T47D (cell line): ENCODE measurements at regions not wholly inside any gene's neighbourhood (a gene's known extent, or its start where the extent isn't known, plus 50 kb on each side); places are given as distances from the start of the nearest gene placed in this dataset.

Experiments
- DNase-seq, 2 experiments: peaks; one replicate each; pipeline versions ENCODE4 v3.0.0 to v3.0.0-alpha.2; 2011 to 2012; ENCODE audit warnings: low read depth in 1 of 2, low spot score in 1 of 2
- JUND ChIP-seq: IDR thresholded peaks from 2 replicates; pipeline ENCODE4 v1.6.1; 2012; ENCODE audit warnings: low read depth
- in situ Hi-C: cut with HindIII; loops from 2 replicates; pipeline ENCODE4 v1.10.0; 2016; ENCODE audit warnings: low sequenced_read_pairs, low pct_unique_long_range_greater_than_20kb

DNA sequence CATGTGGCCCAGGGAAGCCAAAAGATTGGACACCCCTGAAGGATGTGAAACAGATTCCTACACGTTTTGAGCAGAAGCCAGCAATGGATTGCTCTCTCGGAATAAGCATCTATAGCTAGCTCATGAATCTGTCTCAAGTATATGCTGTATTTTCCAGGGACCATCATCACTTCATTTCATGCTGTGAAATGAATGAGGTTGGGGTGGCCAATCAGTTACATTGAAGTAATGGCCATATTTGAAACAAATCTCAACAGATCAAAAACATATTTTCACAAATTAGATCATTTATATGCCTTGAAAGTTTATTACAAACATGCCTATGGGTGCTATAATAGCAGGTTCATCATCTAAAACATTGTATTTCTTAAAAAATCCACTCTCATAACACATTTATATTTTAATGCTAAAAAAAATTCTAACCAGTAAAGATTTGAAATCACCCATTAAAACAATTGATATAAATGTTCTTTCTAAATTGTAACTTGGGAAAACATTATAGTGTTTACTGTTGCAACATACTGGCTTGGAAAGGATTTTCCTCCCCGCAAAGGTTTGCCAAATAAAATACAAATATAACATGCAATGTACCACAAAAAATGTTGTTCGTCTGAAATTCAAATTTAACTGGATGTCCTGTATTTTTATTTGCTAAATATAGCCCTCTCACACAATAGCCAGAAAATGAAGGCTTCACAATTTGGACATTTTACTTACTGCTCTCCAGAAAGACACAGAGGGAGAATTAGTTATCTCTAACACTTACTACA is 743.6 kb downstream of the KCNJ2 start:
- DNase-seq: no peak
- in situ Hi-C loops: no loop called here
- TF ChIP-seq JUND: no peak

DNA sequence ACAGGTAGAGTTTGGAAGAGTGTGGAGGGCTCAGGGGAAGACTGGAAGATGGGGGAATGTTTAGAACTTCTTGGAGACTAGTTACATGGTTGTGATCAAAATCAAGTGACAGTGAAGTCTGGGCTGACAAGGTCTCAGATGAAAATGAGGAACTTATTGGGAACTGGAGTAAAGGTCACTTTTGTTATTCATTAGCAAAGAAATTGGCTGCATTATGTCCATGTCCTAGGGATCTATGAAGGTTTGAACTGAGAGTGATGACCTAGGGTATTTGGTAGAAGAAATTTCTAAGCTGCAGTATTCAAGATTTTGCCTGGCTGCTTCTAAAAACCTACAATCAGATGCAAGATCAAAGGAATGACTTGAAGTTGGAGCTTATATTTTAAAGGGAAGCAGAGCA is 747.1 kb downstream of the KCNJ2 start:
- in situ Hi-C loops: no loop called here
- TF ChIP-seq JUND: no peak
- no peak for DNase-seq

DNA sequence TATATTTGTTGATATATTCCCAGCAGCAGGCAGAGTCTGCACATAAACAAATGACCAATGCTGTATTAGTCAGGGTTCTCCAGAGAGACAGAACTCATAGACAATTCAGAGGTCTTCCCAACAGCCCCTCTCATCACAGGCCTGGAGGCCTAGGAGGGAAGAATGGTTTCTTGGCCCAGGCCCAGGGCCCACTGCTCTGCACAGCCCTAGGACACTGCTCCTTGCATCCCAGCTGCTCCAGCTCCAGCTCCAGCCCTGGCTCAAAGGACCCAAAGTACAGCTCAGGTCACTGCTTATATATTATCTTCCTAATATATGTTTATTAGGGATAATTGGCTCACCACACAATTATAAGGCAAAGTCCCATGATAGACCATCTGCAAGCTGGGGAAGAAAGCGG is 749.9 kb downstream of the KCNJ2 start:
- TF ChIP-seq JUND: no peak
- DNase-seq: no peak
- in situ Hi-C loops: no loop called here

DNA sequence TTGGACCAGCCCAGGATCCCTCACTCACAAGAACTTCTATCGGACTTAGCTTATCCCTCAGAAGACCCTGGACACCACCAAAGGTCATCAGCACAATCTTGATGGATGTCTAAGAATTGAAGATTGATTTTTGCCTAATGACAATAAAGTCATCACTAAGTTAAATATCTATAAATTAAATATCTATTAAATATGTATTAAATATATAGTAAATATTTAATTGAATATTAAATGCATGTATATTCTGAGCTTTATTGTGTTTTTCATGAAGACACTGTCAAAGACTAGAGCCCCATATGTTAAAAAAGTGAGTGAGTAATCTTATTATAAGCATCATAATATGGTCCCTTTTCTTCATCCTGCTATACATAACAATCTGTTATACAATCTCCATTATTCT is 751.1 kb downstream of the KCNJ2 start:
- DNase-seq: no peak
- TF ChIP-seq JUND: no peak
- in situ Hi-C loops: no loop called here

DNA sequence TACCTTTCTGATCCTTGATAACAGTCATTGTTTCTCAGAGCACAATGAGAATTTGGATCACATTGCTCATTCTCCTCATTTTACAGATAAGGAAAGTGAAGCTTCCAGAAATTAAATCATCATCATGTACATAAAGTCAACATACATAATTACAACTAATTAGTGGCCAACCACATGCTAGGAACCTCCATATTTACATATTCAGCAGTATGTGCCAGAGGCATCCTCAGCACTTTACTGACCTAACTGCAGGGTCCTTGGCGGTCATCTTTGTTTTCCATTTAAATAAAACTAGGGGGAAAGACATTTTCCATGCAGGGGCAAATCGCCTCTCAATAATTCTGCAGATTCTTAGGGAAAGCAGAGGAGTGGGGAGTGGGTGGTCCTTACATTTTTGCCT is 752.9 kb downstream of the KCNJ2 start:
- in situ Hi-C loops: no loop called here
- TF ChIP-seq JUND: no peak
- no peak for DNase-seq

DNA sequence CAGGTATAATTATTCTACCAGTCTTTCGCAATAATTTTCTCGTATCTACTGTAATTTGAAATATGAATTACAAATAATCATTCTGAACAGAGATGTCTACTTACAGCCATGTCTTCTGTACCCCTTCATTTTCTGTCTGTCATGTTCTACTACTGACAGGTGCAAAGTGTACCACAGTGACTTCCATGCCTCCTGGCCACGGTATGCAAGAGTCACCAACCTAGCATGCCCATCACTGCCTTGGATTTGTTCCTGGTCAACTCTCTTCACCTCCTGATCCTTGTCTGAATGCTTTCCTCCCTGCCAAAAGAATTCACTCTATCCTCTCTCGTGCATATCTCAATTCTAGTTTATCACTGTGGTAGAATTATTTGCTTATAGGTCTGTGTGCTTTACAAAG is 755.4 kb downstream of the KCNJ2 start:
- no peak for DNase-seq
- TF ChIP-seq JUND: no peak
- in situ Hi-C loops: no loop called here

- no peak for TF ChIP-seq JUND
- in situ Hi-C loops: no loop called here
- DNase-seq: no peak
Observed at GRCh38 chr17:70929226-70929625, 759.9 kb downstream of the KCNJ2 start.

DNA sequence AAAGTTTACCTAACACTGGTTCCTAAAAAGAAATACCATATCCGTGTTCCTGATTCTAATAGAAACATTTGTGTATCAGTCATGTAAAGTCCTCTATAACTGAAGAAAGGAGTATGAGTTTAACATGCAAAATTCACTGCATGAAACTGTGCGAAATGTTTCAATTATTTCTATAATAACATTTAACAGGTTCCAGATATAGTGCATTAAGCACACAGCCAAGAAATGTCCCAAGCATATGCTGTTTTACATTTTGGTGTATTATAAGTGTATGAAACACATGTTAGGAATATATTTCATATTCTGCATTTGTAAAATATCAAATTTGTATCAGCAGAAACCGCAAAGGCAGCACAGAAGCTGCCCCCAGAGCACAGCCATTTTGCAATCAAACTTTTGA is 764.9 kb downstream of the KCNJ2 start:
- in situ Hi-C loops: no loop called here
- no peak for TF ChIP-seq JUND
- no peak for DNase-seq

GRCh38 chr17:70934835-70935234 is 765.5 kb downstream of the KCNJ2 start:
- TF ChIP-seq JUND: no peak
- in situ Hi-C loops: no loop called here
- no peak for DNase-seq

GRCh38 chr17:70936724-70937123 is 767.4 kb downstream of the KCNJ2 start:
- DNase-seq: no peak
- TF ChIP-seq JUND: no peak
- in situ Hi-C loops: no loop called here

- DNase-seq: peak in 1 of 2 experiments; percentile 78
- in situ Hi-C loops: no loop called here
- no peak for TF ChIP-seq JUND
Observed at GRCh38 chr17:70938336-70938735, 769.0 kb downstream of the KCNJ2 start.

DNA sequence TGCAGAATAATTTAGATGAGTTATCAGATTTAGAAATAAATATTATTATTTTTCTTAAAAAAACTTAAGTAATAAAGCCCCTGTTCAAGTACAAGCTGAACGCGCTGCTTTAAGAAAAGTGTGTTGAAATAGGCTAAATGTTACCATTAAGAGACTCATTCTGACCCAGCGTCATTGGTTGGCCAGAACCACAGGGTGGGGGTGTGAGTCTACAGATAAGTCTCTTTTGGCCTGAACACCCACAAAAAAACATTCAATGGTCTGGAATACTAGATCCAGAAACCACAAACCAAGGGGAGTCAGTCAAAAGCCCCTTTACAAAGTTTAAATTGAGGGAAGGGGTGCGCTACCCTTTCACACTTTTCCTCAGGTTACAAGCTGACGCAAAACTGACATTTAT is 776.1 kb downstream of the KCNJ2 start:
- TF ChIP-seq JUND: no peak
- in situ Hi-C loops: no loop called here
- no peak for DNase-seq

- no peak for DNase-seq
- TF ChIP-seq JUND: no peak
- in situ Hi-C loops: no loop called here
Observed at GRCh38 chr17:70947215-70947614, 777.9 kb downstream of the KCNJ2 start.
